NCI-H2227 treated with DMSO at 0.1 percent for 48 hours (cell line): ENCODE measurements at regions not wholly inside any gene's neighbourhood (a gene's known extent, or its start where the extent isn't known, plus 50 kb on each side); places are given as distances from the start of the nearest gene placed in this dataset.
"Not testable (repeated sequence)": the region's sequence is repeated elsewhere in the genome, so short reads cannot be mapped to it uniquely, and the experiment has no call there.

ENCODE experiments used
- DNase-seq: peaks from one replicate; lab custom pipeline; 2025; lab: John Stamatoyannopoulos, UW

- DNase-seq: no peak
Measured at GRCh38 chr5:167929841-167930240, 361.6 kb upstream of the WWC1 start.

GRCh38 chr5:167934551-167934971, 356.9 kb upstream of the WWC1 start:
- DNase-seq: no peak

- DNase-seq: no peak
Measured at GRCh38 chr5:167936022-167936421, 355.4 kb upstream of the WWC1 start.

GRCh38 chr5:167936944-167937634, 354.4 kb upstream of the WWC1 start:
- DNase-seq: no peak

GRCh38 chr5:167937635-167937998, 353.8 kb upstream of the WWC1 start:
- no peak for DNase-seq

GRCh38 chr5:167939686-167940085, 351.8 kb upstream of the WWC1 start:
- DNase-seq: no peak

- no peak for DNase-seq
Measured at GRCh38 chr5:167940911-167941310, 350.5 kb upstream of the WWC1 start.

- not testable (repeated sequence) for DNase-seq
Measured at GRCh38 chr5:167941556-167941955, 349.9 kb upstream of the WWC1 start.

GRCh38 chr5:167943343-167943742, 348.1 kb upstream of the WWC1 start:
- DNase-seq: no peak

GRCh38 chr5:167944121-167944852, 347.2 kb upstream of the WWC1 start:
- no peak for DNase-seq

GRCh38 chr5:167945542-167946384, 345.7 kb upstream of the WWC1 start:
- no peak for DNase-seq

- DNase-seq: no peak
Measured at GRCh38 chr5:167947306-167947705, 344.1 kb upstream of the WWC1 start.

- DNase-seq: no peak
Measured at GRCh38 chr5:167948251-167948650, 343.2 kb upstream of the WWC1 start.

- DNase-seq: no peak
Measured at GRCh38 chr5:167949435-167949834, 342.0 kb upstream of the WWC1 start.

- peak; percentile 49 for DNase-seq
Measured at GRCh38 chr5:167950126-167950721, 341.2 kb upstream of the WWC1 start.

- no peak for DNase-seq
Measured at GRCh38 chr5:167951116-167951515, 340.3 kb upstream of the WWC1 start.

GRCh38 chr5:167952278-167952995, 339.0 kb upstream of the WWC1 start:
- no peak for DNase-seq

GRCh38 chr5:167953151-167953798, 338.2 kb upstream of the WWC1 start:
- DNase-seq: no peak

- no peak for DNase-seq
Measured at GRCh38 chr5:167961731-167962130, 329.7 kb upstream of the WWC1 start.

- no peak for DNase-seq
Measured at GRCh38 chr5:167964529-167964928, 326.9 kb upstream of the WWC1 start.

GRCh38 chr5:167965710-167966109, 325.7 kb upstream of the WWC1 start:
- DNase-seq: no peak
